DMS114 treated with DMSO at 0.1 percent for 48 hours (cell line): ENCODE measurements at regions not wholly inside any gene's neighbourhood (a gene's known extent, or its start where the extent isn't known, plus 50 kb on each side); places are given as distances from the start of the nearest gene placed in this dataset.

Experiments
- DNase-seq: peaks from one replicate; lab custom pipeline; 2025; ENCODE audit not compliant: unreplicated experiment; lab: John Stamatoyannopoulos, UW

GRCh38 chr1:95966866-95967265 lies 732.9 kb downstream of the RWDD3 start:
- no peak for DNase-seq

- DNase-seq: no peak
These were observed 740.6 kb downstream of the RWDD3 start for GRCh38 chr1:95974586-95974985.

GRCh38 chr1:95982711-95983110 lies 738.9 kb upstream of the PTBP2 start:
- DNase-seq: no peak

- DNase-seq: no peak
These were observed 737.8 kb upstream of the PTBP2 start for GRCh38 chr1:95983831-95984230.

DNA sequence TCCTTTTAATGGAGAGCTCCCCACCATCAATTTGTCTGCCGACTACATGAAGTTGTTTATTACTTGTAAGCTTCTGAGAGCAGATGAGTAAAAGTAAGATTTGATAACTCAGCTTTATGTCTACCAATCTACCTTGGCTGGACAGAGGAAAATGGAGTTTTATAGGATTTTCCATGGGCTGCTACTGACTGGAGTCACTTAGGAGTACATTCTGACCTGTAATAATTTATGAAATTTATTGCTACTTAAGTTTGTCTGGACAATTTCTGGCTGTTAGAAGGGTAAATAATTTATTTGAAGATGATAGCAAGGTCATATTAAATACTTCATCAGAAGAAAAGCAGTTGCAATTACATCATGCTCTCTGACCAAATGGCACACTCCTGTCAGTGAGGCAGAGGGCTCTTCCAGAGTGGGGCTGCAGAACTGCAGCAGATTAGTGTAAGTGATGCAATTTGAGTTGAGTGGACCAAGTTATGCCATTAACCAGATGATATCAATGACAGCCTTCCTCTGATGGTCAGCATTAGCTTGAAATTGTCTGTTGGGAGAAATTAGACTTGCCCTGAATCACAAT lies 736.7 kb upstream of the PTBP2 start:
- DNase-seq: no peak

GRCh38 chr1:95990033-95990432 lies 731.6 kb upstream of the PTBP2 start:
- DNase-seq: no peak

DNA sequence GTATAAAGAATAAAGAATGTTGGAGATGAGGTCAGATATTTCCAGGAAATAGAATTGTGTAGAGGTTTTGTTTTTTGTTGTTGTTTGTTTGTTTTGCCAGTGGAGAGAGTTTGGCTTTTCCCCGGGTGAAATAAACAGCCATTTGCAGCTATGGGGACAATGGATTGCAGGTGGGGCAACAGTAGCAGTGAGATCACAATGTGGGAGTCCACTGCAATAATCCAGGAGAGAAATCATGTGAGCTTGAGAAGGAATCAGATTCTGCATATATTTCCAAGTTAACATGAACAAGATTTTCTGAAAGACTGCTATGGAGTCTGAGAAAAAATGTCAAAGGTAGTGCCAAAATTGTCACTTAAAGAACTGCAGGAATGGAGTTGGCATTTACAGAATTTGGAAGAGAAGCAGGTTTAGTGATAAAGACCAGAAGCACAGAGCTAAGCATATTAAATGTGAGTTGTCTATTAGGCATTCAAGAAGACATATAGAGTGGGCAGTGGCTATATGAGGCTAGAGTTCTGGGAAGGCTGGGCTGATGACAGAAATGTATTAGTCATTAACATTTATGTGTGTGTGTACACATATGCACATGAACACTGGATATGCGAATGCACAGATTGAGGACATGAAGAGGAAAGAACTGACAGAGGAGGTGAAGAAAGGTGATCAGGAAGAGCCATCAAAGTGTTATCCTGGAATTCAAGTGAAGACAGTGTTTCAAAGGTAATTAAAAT lies 729.6 kb upstream of the PTBP2 start:
- DNase-seq: no peak

GRCh38 chr1:95994643-95995042 lies 726.9 kb upstream of the PTBP2 start:
- no peak for DNase-seq

DNA sequence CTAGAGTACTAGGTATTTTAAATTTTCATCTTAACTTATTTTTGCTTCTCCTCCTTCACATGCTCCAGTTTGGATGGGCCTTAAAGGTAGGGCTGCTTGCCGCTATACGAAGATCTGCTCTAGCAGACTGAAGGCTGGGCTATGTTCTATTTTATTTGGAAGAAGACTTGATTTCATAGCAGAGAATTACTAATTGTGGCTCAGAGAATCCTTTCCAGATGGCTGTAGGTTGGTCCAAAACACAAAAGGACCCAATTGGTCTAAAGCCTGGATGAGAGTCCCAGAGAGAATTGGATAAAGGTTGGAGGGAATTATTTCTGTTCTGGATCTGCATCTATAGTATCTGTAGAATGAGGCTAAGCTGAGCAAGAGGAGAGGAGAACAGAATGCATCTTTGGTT lies 719.4 kb upstream of the PTBP2 start:
- DNase-seq: no peak

GRCh38 chr1:96002969-96003964 lies 718.3 kb upstream of the PTBP2 start:
- no peak for DNase-seq

- no peak for DNase-seq
These were observed 711.7 kb upstream of the PTBP2 start for GRCh38 chr1:96009831-96010434.

- DNase-seq: no peak
These were observed 710.0 kb upstream of the PTBP2 start for GRCh38 chr1:96011606-96012005.

- DNase-seq: no peak
These were observed 705.4 kb upstream of the PTBP2 start for GRCh38 chr1:96016219-96016618.

- DNase-seq: no peak
These were observed 701.2 kb upstream of the PTBP2 start for GRCh38 chr1:96020378-96020777.

- DNase-seq: no peak
These were observed 696.5 kb upstream of the PTBP2 start for GRCh38 chr1:96025062-96025461.

DNA sequence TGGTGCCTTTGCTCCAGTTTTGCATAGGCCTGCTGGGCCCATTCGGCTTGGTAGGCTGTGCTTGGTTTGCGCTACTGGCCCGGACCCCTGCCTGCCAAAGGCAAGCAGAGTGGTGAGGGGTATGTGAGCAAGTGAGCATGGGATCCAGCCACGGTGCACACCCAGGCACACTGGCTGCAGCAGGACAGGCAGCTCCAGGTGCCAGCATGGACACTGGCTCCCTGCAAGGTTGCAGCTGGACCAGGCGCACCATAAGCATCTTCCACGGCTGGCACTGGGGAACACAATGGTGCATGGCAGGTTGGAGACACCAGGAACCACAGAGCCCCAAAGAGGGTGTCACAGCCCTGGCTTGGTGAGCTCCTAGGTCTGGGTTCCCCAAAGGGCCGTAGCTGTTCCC lies 693.5 kb upstream of the PTBP2 start:
- no peak for DNase-seq

- DNase-seq: no peak
These were observed 691.3 kb upstream of the PTBP2 start for GRCh38 chr1:96030312-96030711.

GRCh38 chr1:96034006-96034405 lies 687.6 kb upstream of the PTBP2 start:
- no peak for DNase-seq

DNA sequence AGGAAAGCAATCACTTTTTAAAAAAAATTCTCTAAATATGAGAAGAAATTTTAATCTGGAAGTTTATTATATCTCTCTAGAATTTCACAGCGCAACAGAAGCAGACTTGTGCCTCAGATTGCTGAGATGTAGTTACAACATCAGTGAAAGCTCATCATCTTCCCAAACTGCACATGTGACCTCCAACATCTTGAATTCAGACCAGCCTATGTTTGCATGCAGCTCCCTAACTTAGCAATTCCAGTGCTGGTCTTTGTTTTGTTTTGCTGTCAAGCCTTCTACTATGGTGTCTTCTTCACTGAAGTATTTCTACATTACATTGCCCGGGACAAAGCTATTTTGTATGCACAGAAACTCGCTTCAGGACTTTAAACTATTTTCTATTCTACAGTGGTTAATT lies 684.8 kb upstream of the PTBP2 start:
- no peak for DNase-seq

GRCh38 chr1:96038636-96039035 lies 682.9 kb upstream of the PTBP2 start:
- no peak for DNase-seq

- no peak for DNase-seq
These were observed 681.7 kb upstream of the PTBP2 start for GRCh38 chr1:96039910-96040309.
